IPS-18a (cell line): ENCODE measurements at regions not wholly inside any gene's neighbourhood (a gene's known extent, or its start where the extent isn't known, plus 50 kb on each side); places are given as distances from the start of the nearest gene placed in this dataset.

Experiments
- H3K27ac ChIP-seq: one replicate; pipeline ENCODE4 v1.5.1; 2013; ENCODE audit warnings: low read length
- H3K27me3 ChIP-seq: one replicate; pipeline ENCODE4 v1.6.1; 2013; ENCODE audit warnings: mild to moderate bottlenecking, low read length; ENCODE audit not compliant: control insufficient read depth, insufficient read depth
- H3K36me3 ChIP-seq: one replicate; pipeline ENCODE4 v1.6.1; 2013; ENCODE audit warnings: low read depth, low read length; ENCODE audit not compliant: control insufficient read depth
- H3K4me1 ChIP-seq: one replicate; pipeline ENCODE4 v1.6.1; 2013; ENCODE audit warnings: low read depth, low read length; ENCODE audit not compliant: control insufficient read depth
- H3K4me3 ChIP-seq: one replicate; pipeline ENCODE4 v1.5.1; 2013; ENCODE audit warnings: low read length
- H3K9ac ChIP-seq: one replicate; pipeline ENCODE4 v1.6.1; 2013; ENCODE audit warnings: mild to moderate bottlenecking, low read length, moderate library complexity
- H3K9me3 ChIP-seq: one replicate; pipeline ENCODE4 v1.6.1; 2013; ENCODE audit warnings: low read depth, low read length; ENCODE audit not compliant: control insufficient read depth

DNA sequence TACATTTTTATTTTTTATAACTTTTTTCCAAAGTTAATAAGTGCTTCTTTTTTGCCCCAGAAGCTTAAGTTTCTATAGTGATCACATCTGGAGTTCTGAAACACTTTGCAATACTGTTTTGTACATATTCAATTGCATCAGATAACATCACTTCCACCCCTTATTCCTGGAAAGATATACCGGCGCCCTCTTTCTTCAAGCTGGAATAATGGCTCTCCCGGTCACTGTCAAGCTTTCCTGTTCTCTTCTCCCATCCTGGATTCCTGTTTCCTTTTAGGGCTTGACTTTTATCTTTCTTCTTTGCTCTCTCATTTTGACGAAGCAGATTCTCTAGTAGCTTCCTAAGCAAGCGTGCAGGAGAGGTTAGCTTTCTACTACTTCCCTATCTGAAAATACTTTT, 1866.8 kb downstream of the MRPL39 start:
- Histone ChIP-seq H3K9ac (no peak overlapping the region), H3K4me1 (no peaks in the 10 kb centered on the region), H3K9me3 (peaks cover 6% of the 10 kb centered on the region), H3K27ac (no peak overlapping the region), H3K36me3 (no peaks in the 10 kb centered on the region), H3K4me3 (no peak overlapping the region), H3K27me3 (no peaks in the 10 kb centered on the region)

DNA sequence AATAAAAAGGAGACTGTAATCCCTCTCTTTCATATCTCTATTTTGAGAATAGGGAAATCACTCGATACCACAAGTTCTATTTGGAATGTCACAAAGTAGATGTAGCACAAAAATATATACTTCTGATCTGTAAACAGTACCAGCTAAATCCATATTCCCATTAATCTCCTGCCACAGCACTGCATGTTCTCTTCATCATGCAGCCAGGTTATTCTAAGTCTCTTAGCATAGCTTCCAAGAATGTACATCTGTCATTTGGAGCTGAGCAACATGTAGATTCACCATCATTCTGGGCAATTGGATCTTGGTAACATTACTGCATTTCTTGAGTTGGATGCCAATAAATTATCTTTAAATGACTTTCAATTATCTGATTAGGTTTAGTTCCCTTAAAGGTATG, 1874.5 kb downstream of the MRPL39 start:
- H3K27me3 ChIP-seq: no peaks in the 10 kb centered on the region
- H3K4me1 ChIP-seq: no peaks in the 10 kb centered on the region
- no peak overlapping the region for H3K27ac ChIP-seq
- H3K36me3 ChIP-seq: no peaks in the 10 kb centered on the region
- H3K9ac ChIP-seq: no peak overlapping the region
- no peak overlapping the region for H3K4me3 ChIP-seq
- H3K9me3 ChIP-seq: no peaks in the 10 kb centered on the region

DNA sequence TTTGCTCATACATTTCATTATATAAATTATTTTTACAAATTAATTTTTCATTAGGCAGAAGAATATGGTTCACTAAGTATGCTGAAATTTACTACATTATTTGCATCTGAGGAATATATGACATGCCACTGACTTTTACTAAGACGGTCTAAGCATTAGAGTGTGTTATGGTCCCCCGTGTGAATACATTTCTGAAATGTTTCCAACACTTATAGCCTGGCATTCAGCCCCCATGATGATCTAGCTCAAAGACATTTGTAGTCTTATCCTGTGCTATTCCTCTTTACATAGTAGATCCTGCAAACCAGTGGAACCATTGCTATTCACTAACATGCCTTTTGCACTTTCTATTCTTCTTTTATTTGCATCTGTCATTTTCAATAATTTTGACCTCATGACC, 1878.0 kb downstream of the MRPL39 start:
- Histone ChIP-seq H3K9me3 (no peaks in the 10 kb centered on the region), H3K9ac (no peak overlapping the region), H3K27ac (no peak overlapping the region), H3K36me3 (no peaks in the 10 kb centered on the region), H3K4me3 (no peak overlapping the region), H3K4me1 (no peaks in the 10 kb centered on the region), H3K27me3 (no peaks in the 10 kb centered on the region)

GRCh38 chr21:23725576-23725975, 1881.7 kb downstream of the MRPL39 start:
- H3K9me3 ChIP-seq: no peaks in the 10 kb centered on the region
- no peak overlapping the region for H3K4me3 ChIP-seq
- H3K36me3 ChIP-seq: no peaks in the 10 kb centered on the region
- H3K4me1 ChIP-seq: no peaks in the 10 kb centered on the region
- H3K9ac ChIP-seq: no peak overlapping the region
- H3K27ac ChIP-seq: no peak overlapping the region
- no peaks in the 10 kb centered on the region for H3K27me3 ChIP-seq

DNA sequence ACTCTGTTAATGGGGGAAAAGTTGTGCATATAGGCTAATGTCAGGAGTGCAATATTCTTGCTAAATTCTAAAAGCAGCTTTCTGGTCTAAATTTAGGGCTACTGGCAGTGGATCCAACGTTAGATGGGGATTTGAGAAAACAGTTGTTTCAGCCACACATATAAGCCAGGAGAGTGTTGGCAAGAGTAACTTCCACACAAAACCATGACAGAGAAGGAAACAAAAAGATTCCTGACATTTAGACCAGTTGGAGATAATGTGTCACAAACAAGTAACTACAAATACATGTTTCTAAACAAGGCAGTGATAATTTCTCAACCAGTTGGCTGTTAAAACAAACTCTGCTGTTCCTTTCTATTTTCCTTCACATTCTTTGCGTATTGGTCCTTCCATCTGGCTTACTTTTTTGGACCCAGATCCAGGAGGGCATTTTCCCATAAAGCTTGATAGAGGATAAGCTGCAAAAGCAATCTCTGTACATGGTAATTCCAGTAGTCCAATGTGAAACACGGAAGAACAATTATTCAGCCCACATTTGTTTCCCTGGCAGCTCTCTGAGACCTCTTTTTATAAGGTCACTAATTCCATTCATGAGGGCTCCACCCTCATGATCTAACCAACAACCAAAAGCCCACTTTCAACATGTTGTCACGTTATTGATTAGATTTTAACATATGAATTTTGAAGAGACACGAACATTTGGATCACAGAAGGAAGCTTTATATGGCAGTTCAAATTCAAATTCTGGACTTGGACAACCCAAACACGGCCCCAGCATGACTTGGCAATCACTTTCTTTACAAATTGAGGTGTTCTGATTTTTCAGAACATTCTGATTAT, 1888.6 kb downstream of the MRPL39 start:
- Histone ChIP-seq H3K27ac (no peak overlapping the region), H3K4me3 (no peak overlapping the region), H3K4me1 (no peaks in the 10 kb centered on the region), H3K36me3 (no peaks in the 10 kb centered on the region), H3K27me3 (no peaks in the 10 kb centered on the region), H3K9me3 (peaks cover 2% of the 10 kb centered on the region), H3K9ac (no peak overlapping the region)

DNA sequence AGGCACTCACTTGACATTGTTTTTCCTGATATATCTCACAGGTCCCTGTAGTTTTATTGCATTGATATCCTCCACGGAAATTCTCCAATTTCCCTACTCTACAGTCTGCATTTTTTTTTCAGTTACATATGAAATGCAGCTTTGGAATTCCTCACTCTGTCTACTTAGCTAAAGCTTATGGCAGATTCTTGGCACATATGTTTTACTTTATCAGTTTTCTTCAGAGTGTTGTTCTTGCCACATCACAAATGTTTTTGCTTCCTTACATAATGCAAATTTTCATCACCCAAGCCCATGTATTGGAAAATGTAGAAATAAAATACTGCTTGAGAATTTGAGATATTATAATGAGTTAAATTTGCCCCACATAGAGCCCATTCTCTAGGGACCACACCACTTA, 1895.1 kb downstream of the MRPL39 start:
- Histone ChIP-seq H3K4me3 (no peak overlapping the region), H3K9ac (no peak overlapping the region), H3K27ac (no peak overlapping the region), H3K36me3 (no peaks in the 10 kb centered on the region), H3K27me3 (no peaks in the 10 kb centered on the region), H3K9me3 (peaks cover 2% of the 10 kb centered on the region), H3K4me1 (no peaks in the 10 kb centered on the region)

GRCh38 chr21:23706431-23706830, 1900.8 kb downstream of the MRPL39 start:
- peaks cover 3% of the 10 kb centered on the region for H3K9me3 ChIP-seq
- no peaks in the 10 kb centered on the region for H3K4me1 ChIP-seq
- no peak overlapping the region for H3K9ac ChIP-seq
- no peak overlapping the region for H3K4me3 ChIP-seq
- H3K27me3 ChIP-seq: no peaks in the 10 kb centered on the region
- H3K36me3 ChIP-seq: no peaks in the 10 kb centered on the region
- H3K27ac ChIP-seq: no peak overlapping the region

GRCh38 chr21:23699402-23699801, 1907.9 kb downstream of the MRPL39 start:
- Histone ChIP-seq H3K27ac (no peak overlapping the region), H3K4me3 (no peak overlapping the region), H3K9me3 (peaks cover 26% of the 10 kb centered on the region), H3K27me3 (no peaks in the 10 kb centered on the region), H3K4me1 (no peaks in the 10 kb centered on the region), H3K36me3 (no peaks in the 10 kb centered on the region), H3K9ac (no peak overlapping the region)

- Histone ChIP-seq H3K9me3 (peaks cover 26% of the 10 kb centered on the region), H3K27me3 (no peaks in the 10 kb centered on the region), H3K36me3 (no peaks in the 10 kb centered on the region), H3K4me3 (no peak overlapping the region), H3K27ac (no peak overlapping the region), H3K4me1 (no peaks in the 10 kb centered on the region), H3K9ac (no peak overlapping the region)
These were observed 1908.7 kb downstream of the MRPL39 start for GRCh38 chr21:23698619-23699018.

- H3K36me3 ChIP-seq: no peaks in the 10 kb centered on the region
- H3K27me3 ChIP-seq: no peaks in the 10 kb centered on the region
- no peak overlapping the region for H3K9ac ChIP-seq
- no peak overlapping the region for H3K4me3 ChIP-seq
- H3K4me1 ChIP-seq: no peaks in the 10 kb centered on the region
- no peak overlapping the region for H3K27ac ChIP-seq
- H3K9me3 ChIP-seq: peaks cover 18% of the 10 kb centered on the region
These were observed 1911.8 kb downstream of the MRPL39 start for GRCh38 chr21:23695443-23695842.

DNA sequence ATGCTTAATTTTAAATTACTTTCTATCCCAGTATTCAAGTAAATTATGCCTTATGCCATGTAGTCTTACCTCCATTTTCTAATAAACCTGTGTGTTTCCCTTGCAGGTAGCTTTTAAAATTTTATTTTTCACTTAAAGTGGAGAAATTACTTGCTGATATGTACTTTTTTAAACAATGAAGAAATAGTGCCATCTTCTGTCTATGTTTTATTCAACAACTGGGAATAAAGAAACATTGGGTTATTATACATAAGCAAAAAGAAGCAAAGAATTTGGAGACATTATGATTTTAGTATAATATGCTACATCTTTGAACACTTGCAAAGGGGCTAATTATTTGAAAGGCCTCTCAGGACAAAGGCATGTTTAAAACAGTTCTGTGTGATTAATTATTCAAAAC, 1912.9 kb downstream of the MRPL39 start:
- Histone ChIP-seq H3K4me1 (no peaks in the 10 kb centered on the region), H3K27me3 (no peaks in the 10 kb centered on the region), H3K36me3 (no peaks in the 10 kb centered on the region), H3K27ac (no peak overlapping the region), H3K9me3 (peaks cover 7% of the 10 kb centered on the region), H3K9ac (no peak overlapping the region), H3K4me3 (no peak overlapping the region)

GRCh38 chr21:23690316-23690715, 1917.0 kb downstream of the MRPL39 start:
- Histone ChIP-seq H3K4me3 (no peak overlapping the region), H3K36me3 (no peaks in the 10 kb centered on the region), H3K4me1 (peaks cover 8% of the 10 kb centered on the region), H3K9me3 (no peaks in the 10 kb centered on the region), H3K27me3 (no peaks in the 10 kb centered on the region), H3K27ac (no peak overlapping the region), H3K9ac (no peak overlapping the region)
